Neural cell (in vitro differentiated cells): ENCODE measurements at regions not wholly inside any gene's neighbourhood (a gene's known extent, or its start where the extent isn't known, plus 50 kb on each side); places are given as distances from the start of the nearest gene placed in this dataset.

Experiments
- H2AFZ ChIP-seq: fragments of 200-600, 300-800 bp; sonication (generic), shearing (Covaris generic); 2 replicates; pipeline ENCODE4 v1.6.0; 2014; ENCODE audit warnings: low read depth, mild to moderate bottlenecking, antibody characterized with exemption, low read length, moderate library complexity
- H3F3A ChIP-seq: fragments of 200-600 bp; shearing (Covaris generic); 2 replicates; pipeline ENCODE4 v1.6.1; 2016; ENCODE audit warnings: mild to moderate bottlenecking, moderate library complexity, mixed read lengths, antibody characterized with exemption, low read length; ENCODE audit not compliant: insufficient read depth, poor library complexity, severe bottlenecking
- H3K27ac ChIP-seq: fragments of 200-600, 300-800 bp; sonication (generic), shearing (Covaris generic); 2 replicates; pipeline ENCODE4 v1.5.1; 2014; ENCODE audit warnings: mild to moderate bottlenecking, low read length, moderate library complexity
- H3K27me3 ChIP-seq: fragments of 300-800, 200-600 bp; sonication (generic), shearing (Covaris generic); 2 replicates; pipeline ENCODE4 v1.6.0; 2014; ENCODE audit warnings: mild to moderate bottlenecking, low read depth, low read length, moderate library complexity; ENCODE audit not compliant: insufficient read depth
- H3K36me3 ChIP-seq: fragments of 300-800, 200-600 bp; sonication (generic), shearing (Covaris generic); 2 replicates; pipeline ENCODE4 v1.5.1; 2014; ENCODE audit warnings: mild to moderate bottlenecking, antibody characterized with exemption, low read length, moderate library complexity; ENCODE audit not compliant: insufficient read depth
- H3K4me2 ChIP-seq: fragments of 300-800, 200-600 bp; sonication (generic), shearing (Covaris generic); 2 replicates; pipeline ENCODE4 v1.6.0; 2014; ENCODE audit warnings: mild to moderate bottlenecking, low read length
- H3K4me3 ChIP-seq: fragments of 300-800, 200-600 bp; sonication (generic), shearing (Covaris generic); 2 replicates; pipeline ENCODE4 v1.5.1; 2014; ENCODE audit warnings: mild to moderate bottlenecking, low read length, moderate library complexity
- H3K79me2 ChIP-seq: fragments of 200-600 bp; shearing (Covaris generic); replicated peaks from 2 replicates; pipeline ENCODE4 v1.6.0; 2014; ENCODE audit warnings: mild to moderate bottlenecking, low read length, moderate library complexity; ENCODE audit not compliant: insufficient read depth
- H3K9ac ChIP-seq: fragments of 300-800, 200-600 bp; sonication (generic), shearing (Covaris generic); 2 replicates; pipeline ENCODE4 v1.6.1; 2016; ENCODE audit warnings: mild to moderate bottlenecking, low read length, mixed read lengths
- H3K9me2 ChIP-seq: fragments of 200-600 bp; shearing (Covaris generic); 2 replicates; pipeline ENCODE4 v1.6.1; 2016; ENCODE audit warnings: mild to moderate bottlenecking, low read length, mixed read lengths; ENCODE audit not compliant: insufficient read depth
- H3K9me3 ChIP-seq: fragments of 200-600, 300-800 bp; sonication (generic), shearing (Covaris generic); 2 replicates; pipeline ENCODE4 v1.6.1; 2016; ENCODE audit warnings: mild to moderate bottlenecking, mixed run types, low read length, moderate library complexity, mixed read lengths
- H4K20me1 ChIP-seq: fragments of 200-600 bp; shearing (Covaris generic); 2 replicates; pipeline ENCODE4 v1.6.1; 2016; ENCODE audit warnings: mild to moderate bottlenecking, mixed run types; ENCODE audit not compliant: insufficient read depth
- CTCF ChIP-seq: fragments of 450-650 bp; IDR thresholded peaks from 2 replicates; pipeline ENCODE4 v1.5.1; 2014; ENCODE audit warnings: antibody characterized with exemption, mild to moderate bottlenecking, moderate library complexity; ENCODE audit not compliant: poor library complexity, severe bottlenecking
- EP300 ChIP-seq: fragments of 450-650 bp; conservative IDR thresholded peaks from 2 replicates; pipeline ENCODE4 v1.6.1; 2014; ENCODE audit warnings: antibody characterized with exemption, mild to moderate bottlenecking, moderate library complexity; ENCODE audit not compliant: poor library complexity, severe bottlenecking
- EZH2 ChIP-seq: fragments of 200-600, 300-800 bp; shearing (Covaris generic), sonication (generic); IDR thresholded peaks from 2 replicates; pipeline ENCODE4 v1.6.1; 2014; ENCODE audit warnings: antibody characterized with exemption, low read length, borderline replicate concordance, mild to moderate bottlenecking; ENCODE audit not compliant: insufficient read depth, poor library complexity, severe bottlenecking
- MXI1 ChIP-seq: fragments of 450-650 bp; conservative IDR thresholded peaks from 2 replicates; pipeline ENCODE4 v1.6.1; 2014; ENCODE audit warnings: antibody characterized with exemption, mild to moderate bottlenecking; ENCODE audit not compliant: poor library complexity, severe bottlenecking
- POLR2AphosphoS5 ChIP-seq: IDR thresholded peaks from 2 replicates; pipeline ENCODE4 v1.6.1; 2012
- RAD21 ChIP-seq: fragments of 450-650 bp; conservative IDR thresholded peaks from 2 replicates; pipeline ENCODE4 v1.6.1; 2014; ENCODE audit warnings: antibody characterized with exemption, mild to moderate bottlenecking, moderate library complexity
- SMC3 ChIP-seq: fragments of 450-650 bp; conservative IDR thresholded peaks from 2 replicates; pipeline ENCODE4 v1.6.1; 2014; ENCODE audit warnings: antibody characterized with exemption, mild to moderate bottlenecking, moderate library complexity; ENCODE audit not compliant: poor library complexity
- TAF1 ChIP-seq: IDR thresholded peaks from 2 replicates; pipeline ENCODE4 v1.6.1; 2012; ENCODE audit warnings: low read depth
- TF ChIP-seq, protein P1 (sequence below): IDR thresholded peaks from 2 replicates; pipeline ENCODE4 v1.6.1; 2012; ENCODE audit warnings: borderline replicate concordance

- Histone ChIP-seq H3K27me3 (no peaks in the 10 kb centered on the region), H3F3A (no peaks in the 10 kb centered on the region), H4K20me1 (no peaks in the 10 kb centered on the region), H2AFZ (no peak overlapping the region), H3K27ac (no peak overlapping the region), H3K9me2 (no peaks in the 10 kb centered on the region), H3K79me2 (no peaks in the 10 kb centered on the region), H3K4me3 (no peak overlapping the region), H3K9me3 (no peaks in the 10 kb centered on the region), H3K36me3 (no peaks in the 10 kb centered on the region), H3K9ac (no peak overlapping the region), H3K4me2 (no peak overlapping the region)
- TF ChIP-seq TAF1: no peak
- no peak for TF ChIP-seq SMC3
- TF ChIP-seq, protein P1, sequence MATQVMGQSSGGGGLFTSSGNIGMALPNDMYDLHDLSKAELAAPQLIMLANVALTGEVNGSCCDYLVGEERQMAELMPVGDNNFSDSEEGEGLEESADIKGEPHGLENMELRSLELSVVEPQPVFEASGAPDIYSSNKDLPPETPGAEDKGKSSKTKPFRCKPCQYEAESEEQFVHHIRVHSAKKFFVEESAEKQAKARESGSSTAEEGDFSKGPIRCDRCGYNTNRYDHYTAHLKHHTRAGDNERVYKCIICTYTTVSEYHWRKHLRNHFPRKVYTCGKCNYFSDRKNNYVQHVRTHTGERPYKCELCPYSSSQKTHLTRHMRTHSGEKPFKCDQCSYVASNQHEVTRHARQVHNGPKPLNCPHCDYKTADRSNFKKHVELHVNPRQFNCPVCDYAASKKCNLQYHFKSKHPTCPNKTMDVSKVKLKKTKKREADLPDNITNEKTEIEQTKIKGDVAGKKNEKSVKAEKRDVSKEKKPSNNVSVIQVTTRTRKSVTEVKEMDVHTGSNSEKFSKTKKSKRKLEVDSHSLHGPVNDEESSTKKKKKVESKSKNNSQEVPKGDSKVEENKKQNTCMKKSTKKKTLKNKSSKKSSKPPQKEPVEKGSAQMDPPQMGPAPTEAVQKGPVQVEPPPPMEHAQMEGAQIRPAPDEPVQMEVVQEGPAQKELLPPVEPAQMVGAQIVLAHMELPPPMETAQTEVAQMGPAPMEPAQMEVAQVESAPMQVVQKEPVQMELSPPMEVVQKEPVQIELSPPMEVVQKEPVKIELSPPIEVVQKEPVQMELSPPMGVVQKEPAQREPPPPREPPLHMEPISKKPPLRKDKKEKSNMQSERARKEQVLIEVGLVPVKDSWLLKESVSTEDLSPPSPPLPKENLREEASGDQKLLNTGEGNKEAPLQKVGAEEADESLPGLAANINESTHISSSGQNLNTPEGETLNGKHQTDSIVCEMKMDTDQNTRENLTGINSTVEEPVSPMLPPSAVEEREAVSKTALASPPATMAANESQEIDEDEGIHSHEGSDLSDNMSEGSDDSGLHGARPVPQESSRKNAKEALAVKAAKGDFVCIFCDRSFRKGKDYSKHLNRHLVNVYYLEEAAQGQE: no peak
- TF ChIP-seq EP300: no peak
- TF ChIP-seq EZH2: no peak
- TF ChIP-seq CTCF: no peak
- no peak for TF ChIP-seq RAD21
- no peak for TF ChIP-seq POLR2AphosphoS5
- no peak for TF ChIP-seq MXI1
These were observed 409.5 kb downstream of the TSN start for GRCh38 chr2:122164964-122165363.

DNA sequence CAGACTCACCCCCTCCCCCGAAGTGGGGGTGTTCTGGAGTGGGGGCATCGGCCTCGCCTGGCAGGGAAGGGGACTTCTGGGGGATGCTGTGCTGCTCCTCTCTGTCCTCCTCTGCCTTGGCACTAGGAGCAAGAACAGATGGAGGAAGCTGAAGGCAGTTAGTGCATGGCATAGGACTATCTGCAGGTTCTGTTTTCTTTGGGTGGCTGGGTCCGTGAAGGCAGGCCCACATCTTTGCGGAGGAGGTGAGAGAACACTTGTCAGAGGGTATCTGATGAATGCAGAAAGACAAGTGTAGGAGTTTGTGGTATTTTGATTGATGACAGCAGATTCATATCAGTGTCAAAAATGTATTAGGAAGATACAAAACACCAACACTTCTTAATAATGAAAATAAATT is 411.4 kb downstream of the TSN start:
- Histone ChIP-seq H3K9me2 (no peaks in the 10 kb centered on the region), H3K27me3 (no peaks in the 10 kb centered on the region), H3K36me3 (no peaks in the 10 kb centered on the region), H2AFZ (no peak overlapping the region), H3K4me3 (no peak overlapping the region), H3K9ac (no peak overlapping the region), H3K4me2 (no peak overlapping the region), H3K9me3 (no peaks in the 10 kb centered on the region), H3K79me2 (no peaks in the 10 kb centered on the region), H4K20me1 (no peaks in the 10 kb centered on the region), H3K27ac (no peak overlapping the region), H3F3A (no peaks in the 10 kb centered on the region)
- TF ChIP-seq RAD21: no peak
- TF ChIP-seq POLR2AphosphoS5: no peak
- TF ChIP-seq TAF1: no peak
- no peak for TF ChIP-seq MXI1
- TF ChIP-seq CTCF: no peak
- no peak for TF ChIP-seq EP300
- TF ChIP-seq, protein P1: no peak
- TF ChIP-seq SMC3: no peak
- TF ChIP-seq EZH2: no peak
